Trophoblast cell (in vitro differentiated cells and primary cell): ENCODE measurements at regions not wholly inside any gene's neighbourhood (a gene's known extent, or its start where the extent isn't known, plus 50 kb on each side); places are given as distances from the start of the nearest gene placed in this dataset.

Experiments used
- DNase-seq, 2 donors: peaks; one replicate each; pipeline ENCODE4 v3.0.0-alpha.2; 2016
- H2AFZ ChIP-seq: 2 replicates; pipeline ENCODE4 v1.6.1; 2013; ENCODE audit warnings: low read length, moderate library complexity, mild to moderate bottlenecking; ENCODE audit not compliant: insufficient read depth, poor library complexity
- H2AK5ac ChIP-seq: 2 replicates; pipeline ENCODE4 v1.6.1; 2013; ENCODE audit warnings: mild to moderate bottlenecking, low read length
- H2BK120ac ChIP-seq: 2 replicates; pipeline ENCODE4 v1.6.1; 2013; ENCODE audit warnings: low read length, mild to moderate bottlenecking, moderate library complexity; ENCODE audit not compliant: insufficient read depth, poor library complexity
- H2BK12ac ChIP-seq: 2 replicates; pipeline ENCODE4 v1.6.1; 2013; ENCODE audit warnings: mild to moderate bottlenecking, low read length, moderate library complexity
- H2BK5ac ChIP-seq: 2 replicates; pipeline ENCODE4 v1.6.1; 2013; ENCODE audit warnings: low read length, low read depth, moderate library complexity, mild to moderate bottlenecking; ENCODE audit not compliant: poor library complexity
- H3K14ac ChIP-seq: 2 replicates; pipeline ENCODE4 v1.6.1; 2013; ENCODE audit warnings: mild to moderate bottlenecking, low read length
- H3K18ac ChIP-seq: 2 replicates; pipeline ENCODE4 v1.6.1; 2013; ENCODE audit warnings: mild to moderate bottlenecking, low read length
- H3K23ac ChIP-seq: 2 replicates; pipeline ENCODE4 v1.6.1; 2013; ENCODE audit warnings: low read length
- H3K27ac ChIP-seq: 2 replicates; pipeline ENCODE4 v1.5.1; 2013; ENCODE audit warnings: low read depth, mild to moderate bottlenecking, inconsistent platforms, low read length, moderate library complexity
- H3K27me3 ChIP-seq: 2 replicates; pipeline ENCODE4 v1.6.1; 2013; ENCODE audit warnings: inconsistent platforms, mild to moderate bottlenecking, low read length, moderate library complexity; ENCODE audit not compliant: insufficient read depth
- H3K36me3 ChIP-seq, 2 experiments: 1 replicate in 1 of 2; 2 replicates in 1 of 2; pipeline ENCODE4 v1.6.1; 2013; ENCODE audit warnings: low read length in 2 of 2, mild to moderate bottlenecking in 2 of 2, moderate library complexity in 1 of 2; ENCODE audit not compliant: insufficient read depth in 2 of 2, control insufficient read depth in 1 of 2
- H3K4ac ChIP-seq: 2 replicates; pipeline ENCODE4 v1.6.1; 2013; ENCODE audit warnings: low read depth, mild to moderate bottlenecking, low read length, moderate library complexity
- H3K4me1 ChIP-seq, 2 experiments: 1 replicate in 1 of 2; 2 replicates in 1 of 2; pipeline ENCODE4 v1.6.1; 2013; ENCODE audit warnings: low read length in 2 of 2, mild to moderate bottlenecking in 2 of 2, moderate library complexity in 1 of 2; ENCODE audit not compliant: insufficient read depth in 2 of 2, control insufficient read depth in 1 of 2
- H3K4me2 ChIP-seq: 2 replicates; pipeline ENCODE4 v1.6.1; 2013; ENCODE audit warnings: inconsistent platforms, mild to moderate bottlenecking, low read length, moderate library complexity
- H3K4me3 ChIP-seq: 2 replicates; pipeline ENCODE4 v1.5.1; 2013; ENCODE audit warnings: mild to moderate bottlenecking, low read depth, low read length, inconsistent platforms
- H3K79me1 ChIP-seq: one replicate; pipeline ENCODE4 v1.6.1; 2013; ENCODE audit warnings: low read length
- H3K79me2 ChIP-seq: 2 replicates; pipeline ENCODE4 v1.6.1; 2013; ENCODE audit warnings: low read length, mild to moderate bottlenecking; ENCODE audit not compliant: control insufficient read depth, insufficient read depth, poor library complexity
- H3K9ac ChIP-seq: 2 replicates; pipeline ENCODE4 v1.6.1; 2013; ENCODE audit warnings: mild to moderate bottlenecking, low read length
- H3K9me3 ChIP-seq: 2 replicates; pipeline ENCODE4 v1.6.1; 2013; ENCODE audit warnings: low read depth, mild to moderate bottlenecking, control low read depth, inconsistent platforms, low read length; ENCODE audit not compliant: insufficient read depth
- H4K12ac ChIP-seq: 2 replicates; pipeline ENCODE4 v1.6.1; 2013; ENCODE audit warnings: low read depth, mild to moderate bottlenecking, low read length, moderate library complexity
- H4K8ac ChIP-seq: 2 replicates; pipeline ENCODE4 v1.6.1; 2013; ENCODE audit warnings: low read depth, mild to moderate bottlenecking, low read length, moderate library complexity
- H4K91ac ChIP-seq: one replicate; pipeline ENCODE4 v1.6.1; 2013; ENCODE audit warnings: low read depth, mild to moderate bottlenecking, low read length, moderate library complexity
- WGBS: extraction: QIAGEN DNeasy Blood & Tissue Kit; methylation state at CpG from one replicate; pipeline ENCODE4 v1.1.7; 2013; ENCODE audit warnings: missing lambda C conversion rate; ENCODE audit not compliant: insufficient read length, insufficient coverage; ENCODE audit errors: extremely low coverage; 5-methylcytosine and 5-hydroxymethylcytosine counted together

DNA sequence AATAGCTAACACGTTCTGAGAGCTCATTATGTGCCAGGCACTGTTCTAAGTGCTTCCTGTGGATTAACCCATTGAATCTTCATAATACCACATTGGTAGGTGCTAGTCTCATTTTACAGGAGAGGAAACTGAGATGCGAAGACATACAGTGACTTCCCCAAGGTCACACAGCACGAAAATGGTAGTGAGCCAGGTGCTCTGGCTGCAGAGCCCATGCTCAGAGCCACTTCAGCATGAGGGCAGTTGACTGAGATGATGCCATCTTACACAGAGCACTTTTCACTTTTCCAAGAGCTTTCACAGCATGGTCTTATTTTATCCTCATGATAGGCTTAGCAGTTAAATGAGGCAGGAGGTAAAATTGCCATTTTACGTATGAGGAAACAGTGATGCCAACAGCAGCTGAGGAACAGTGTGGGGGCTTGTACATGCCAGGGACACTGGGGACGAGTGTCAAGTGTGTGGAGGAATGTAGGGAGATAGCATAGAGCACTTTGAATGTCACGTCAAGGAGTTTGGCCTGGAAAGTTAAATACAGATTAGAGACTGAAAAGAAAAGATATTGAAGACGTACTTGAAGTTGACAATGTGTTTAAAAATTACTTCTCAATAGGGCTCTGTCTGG is 180.0 kb downstream of the KIF4B start:
- peak overlapping the region; percentile 46 for H3K4me3 ChIP-seq
- no CpG with 5 or more reads among the region's 7 CpGs for WGBS

DNA sequence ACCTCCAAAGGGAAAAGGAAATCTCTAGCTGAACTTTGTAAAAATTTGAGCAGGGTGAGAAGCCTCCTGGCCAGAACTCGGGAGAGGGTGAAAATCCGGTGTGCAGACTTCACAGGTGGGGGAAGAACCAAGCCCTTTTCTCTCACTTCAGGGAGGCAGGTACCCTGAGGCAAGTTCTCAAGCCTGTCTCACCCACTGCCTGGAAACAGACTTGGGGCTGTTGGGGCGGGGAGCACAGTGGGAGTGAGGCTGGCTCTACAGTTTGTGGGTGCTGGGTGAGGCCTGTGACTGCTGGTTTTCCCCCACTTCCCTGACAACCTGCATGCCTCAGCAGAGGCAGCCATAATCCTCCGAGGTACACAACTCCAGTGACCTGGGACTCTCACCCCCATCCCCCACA is 187.1 kb downstream of the KIF4B start:
- H2BK5ac ChIP-seq: no peak overlapping the region
- H3K23ac ChIP-seq: no peak overlapping the region
- H3K4ac ChIP-seq: no peak overlapping the region
- H2AFZ ChIP-seq: no peak overlapping the region
- no peak overlapping the region for H3K18ac ChIP-seq
- no peak overlapping the region for H4K12ac ChIP-seq
- H2BK12ac ChIP-seq: no peak overlapping the region
- H3K9ac ChIP-seq: no peak overlapping the region
- no peak overlapping the region for H4K8ac ChIP-seq
- no peaks in the 10 kb centered on the region for H3K4me1 ChIP-seq
- H4K91ac ChIP-seq: no peak overlapping the region
- no peak overlapping the region for H2AK5ac ChIP-seq
- no peak overlapping the region for H3K14ac ChIP-seq
- no peaks in the 10 kb centered on the region for H3K9me3 ChIP-seq
- WGBS: no CpG with 5 or more reads among the region's 4 CpGs
- H3K4me3 ChIP-seq: no peak overlapping the region
- H3K27me3 ChIP-seq: no peaks in the 10 kb centered on the region
- H3K79me1 ChIP-seq: no peaks in the 10 kb centered on the region
- no peak overlapping the region for H2BK120ac ChIP-seq
- no peak overlapping the region for H3K27ac ChIP-seq
- H3K4me2 ChIP-seq: no peak overlapping the region
- DNase-seq: no peak
- H3K36me3 ChIP-seq: no peaks in the 10 kb centered on the region
- no peaks in the 10 kb centered on the region for H3K79me2 ChIP-seq

More for the DNA sequence above, 180.0 kb downstream of the KIF4B start:
- H3K9ac ChIP-seq: peak overlapping the region; percentile 66
- no peaks in the 10 kb centered on the region for H3K79me2 ChIP-seq
- H2BK12ac ChIP-seq: no peak overlapping the region
- no peaks in the 10 kb centered on the region for H3K27me3 ChIP-seq
- H3K18ac ChIP-seq: no peak overlapping the region
- H2AFZ ChIP-seq: no peak overlapping the region
- H3K79me1 ChIP-seq: no peaks in the 10 kb centered on the region
- H3K9me3 ChIP-seq: no peaks in the 10 kb centered on the region
- H2BK120ac ChIP-seq: no peak overlapping the region
- no peak for DNase-seq
- no peak overlapping the region for H4K8ac ChIP-seq
- no peak overlapping the region for H4K12ac ChIP-seq
- H4K91ac ChIP-seq: no peak overlapping the region
- H3K4me2 ChIP-seq: no peak overlapping the region
- no peak overlapping the region for H3K4ac ChIP-seq
- H2BK5ac ChIP-seq: no peak overlapping the region
- H2AK5ac ChIP-seq: no peak overlapping the region
- peaks cover 0 to 2% of the 10 kb centered on the region in 2 experiments for H3K4me1 ChIP-seq
- H3K36me3 ChIP-seq: no peaks in the 10 kb centered on the region
- H3K14ac ChIP-seq: no peak overlapping the region
- no peak overlapping the region for H3K23ac ChIP-seq
- H3K27ac ChIP-seq: no peak overlapping the region

DNA sequence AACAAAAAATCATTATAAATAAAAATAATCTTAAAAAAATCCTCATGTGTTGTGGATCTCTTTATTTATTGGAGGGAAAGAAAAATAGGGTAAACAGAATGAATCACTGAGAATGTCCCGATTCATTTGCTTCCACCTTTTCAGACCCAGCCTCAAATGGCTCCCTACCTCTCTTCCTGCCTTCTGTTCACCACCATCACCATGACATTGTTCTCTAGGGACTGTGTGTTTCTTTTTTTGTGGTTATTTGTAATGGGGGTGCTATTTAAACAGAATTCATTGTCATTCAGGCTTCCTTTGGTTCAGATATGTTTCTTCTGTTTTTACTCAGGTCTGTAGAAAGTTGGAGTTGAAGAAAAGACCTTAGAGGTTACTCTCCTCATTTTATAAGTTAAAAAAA is 198.2 kb downstream of the KIF4B start:
- no CpG with 5 or more reads among the region's 1 CpG for WGBS
- no peak for DNase-seq

DNA sequence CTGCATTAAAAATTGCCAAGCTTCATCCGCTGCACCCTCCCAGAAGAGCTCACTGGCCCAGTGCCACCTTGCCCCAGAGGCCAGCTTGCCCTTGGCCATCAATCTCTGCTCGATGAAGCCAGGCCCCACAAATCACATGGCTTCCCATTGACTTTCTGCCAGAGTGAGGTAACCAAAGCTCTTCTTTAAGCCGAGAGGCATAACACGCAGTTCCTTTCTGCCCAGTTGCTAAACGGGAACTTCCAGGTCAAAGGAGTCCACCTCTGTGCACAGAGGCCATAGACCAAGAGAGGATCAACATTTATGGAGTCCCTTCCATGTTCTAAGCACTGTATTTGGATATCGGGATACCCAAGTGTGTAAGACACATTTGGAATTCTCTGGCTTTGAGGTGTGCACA is 208.8 kb downstream of the KIF4B start:
- no CpG with 5 or more reads among the region's 6 CpGs for WGBS
- Histone ChIP-seq H4K91ac (no peak overlapping the region), H3K4ac (no peak overlapping the region), H2AK5ac (no peak overlapping the region), H3K27ac (no peak overlapping the region), H3K14ac (no peak overlapping the region), H2BK5ac (no peak overlapping the region), H3K23ac (no peak overlapping the region), H3K9me3 (no peaks in the 10 kb centered on the region), H2AFZ (no peak overlapping the region), H3K4me3 (no peak overlapping the region), H3K4me2 (no peak overlapping the region), H3K36me3 (no peaks in the 10 kb centered on the region), H3K79me1 (no peaks in the 10 kb centered on the region), H3K4me1 (no peaks in the 10 kb centered on the region), H2BK12ac (no peak overlapping the region), H3K27me3 (no peaks in the 10 kb centered on the region), H4K8ac (no peak overlapping the region), H3K79me2 (no peaks in the 10 kb centered on the region), H3K9ac (peak overlapping the region; percentile 79), H2BK120ac (no peak overlapping the region), H3K18ac (no peak overlapping the region), H4K12ac (no peak overlapping the region)
- DNase-seq: no peak

More for the DNA sequence above, 198.2 kb downstream of the KIF4B start:
- Histone ChIP-seq H4K8ac (no peak overlapping the region), H2BK12ac (no peak overlapping the region), H4K12ac (no peak overlapping the region), H2AFZ (no peak overlapping the region), H3K79me1 (no peaks in the 10 kb centered on the region), H3K14ac (no peak overlapping the region), H3K9me3 (no peaks in the 10 kb centered on the region), H3K9ac (no peak overlapping the region), H3K27me3 (no peaks in the 10 kb centered on the region), H3K4me1 (no peaks in the 10 kb centered on the region), H3K18ac (no peak overlapping the region), H2BK5ac (no peak overlapping the region), H3K36me3 (no peaks in the 10 kb centered on the region), H4K91ac (no peak overlapping the region), H2AK5ac (no peak overlapping the region), H3K4me3 (no peak overlapping the region), H3K23ac (no peak overlapping the region), H3K27ac (no peak overlapping the region), H3K4ac (no peak overlapping the region), H3K4me2 (no peak overlapping the region), H3K79me2 (no peaks in the 10 kb centered on the region), H2BK120ac (no peak overlapping the region)
